SU-DHL-6 (cell line): ENCODE measurements at regions not wholly inside any gene's neighbourhood (a gene's known extent, or its start where the extent isn't known, plus 50 kb on each side); places are given as distances from the start of the nearest gene placed in this dataset.

Experiments used
- CTCF ChIP-seq: fragments of 200-600 bp; sonication (generic); IDR thresholded peaks from one replicate; pipeline ENCODE4 v1.5.1; 2017; ENCODE audit warnings: antibody characterized with exemption, mild to moderate bottlenecking, low read length, moderate library complexity; ENCODE audit not compliant: insufficient read depth, poor library complexity, severe bottlenecking
- EZH2phosphoT487 ChIP-seq: fragments of 200-600 bp; sonication (generic), shearing (Covaris generic); conservative IDR thresholded peaks from 2 replicates; pipeline ENCODE4 v1.6.1; 2018; ENCODE audit warnings: mild to moderate bottlenecking, antibody characterized with exemption, low read length, moderate library complexity, mixed read lengths

GRCh38 chr2:126322342-126322741, 333.6 kb upstream of the GYPC start:
- TF ChIP-seq CTCF (no peak), EZH2phosphoT487 (no peak)
